K562 (cell line): ENCODE measurements at regions not wholly inside any gene's neighbourhood (a gene's known extent, or its start where the extent isn't known, plus 50 kb on each side); places are given as distances from the start of the nearest gene placed in this dataset.

ENCODE experiments used
- ATAC-seq: fragments of 200-7000 bp; cut with Tn5 transposase; 3 replicates; pipeline ENCODE4 v1.9.1; 2020; ENCODE audit warnings: moderate library complexity
- BruUV-seq: library from RNA; stranded (reverse); fragments of 400-500 nt; replicated peaks from 2 replicates; lab custom pipeline; 2021; lab: Mats Ljungman, UMichigan
- CTCF ChIA-PET: fragments of 300-600 bp; formaldehyde crosslinking; extraction: SDS; loops from one replicate; lab custom pipeline; 2021; ENCODE audit warnings: low intra/inter-chr PET ratio; lab: Yijun Ruan, JAX
- POLR2A ChIA-PET: fragments of 300-600, 350-650 bp; sonication (Branson Sonifier 250); formaldehyde crosslinking; extraction: SDS; loops from one replicate; lab custom pipeline; 2021; ENCODE audit warnings: antibody characterized with exemption, inconsistent platforms; lab: Yijun Ruan, JAX
- DNase-seq, 4 experiments: peaks; one replicate each; pipeline versions ENCODE4 v3.0.0 to v3.0.0-alpha.2; 2011 to 2018; ENCODE audit warnings: low spot score in 3 of 4, mixed read lengths in 3 of 4; ENCODE audit errors: extremely low read depth in 1 of 4
- FAIRE-seq: peaks from 2 replicates; lab custom pipeline; 2011; peaks lifted over from hg19 to GRCh38; lab: Jason Lieb, UNC
- H2AFZ ChIP-seq: 2 replicates; pipeline ENCODE4 v1.6.0; 2011; ENCODE audit warnings: low read depth, low read length, control low read depth, inconsistent platforms
- H3K27ac ChIP-seq: fragments of 200-600 bp; 3 replicates; pipeline ENCODE4 v1.8.0; 2011; ENCODE audit warnings: low read depth, mild to moderate bottlenecking, control low read depth, inconsistent platforms, low read length, moderate library complexity, mixed read lengths; ENCODE audit errors: extremely low read depth
- H3K27me3 ChIP-seq, 2 experiments: fragments of 300-600 bp in 1 of 2; 2 replicates in 1 of 2; 3 replicates in 1 of 2; pipeline versions ENCODE4 v1.6.0 to v1.8.0; 2011; ENCODE audit warnings: inconsistent platforms in 2 of 2, low read length in 2 of 2, mild to moderate bottlenecking in 1 of 2, mixed read lengths in 1 of 2, moderate library complexity in 1 of 2; ENCODE audit not compliant: control insufficient read depth in 2 of 2, insufficient read depth in 2 of 2
- H3K36me3 ChIP-seq: fragments of 300-600 bp; 3 replicates; pipeline ENCODE4 v1.8.0; 2011; ENCODE audit warnings: mild to moderate bottlenecking, low read length, inconsistent platforms; ENCODE audit not compliant: control insufficient read depth, insufficient read depth
- H3K4me1 ChIP-seq, 2 experiments: fragments of 200-600 bp in 1 of 2; replicated peaks in 1 of 2; 2 replicates in 1 of 2; 3 replicates in 1 of 2; pipeline versions ENCODE4 v1.5.1 to v1.8.0; 2011; ENCODE audit warnings: inconsistent platforms in 2 of 2, low read length in 2 of 2, mild to moderate bottlenecking in 1 of 2, mixed read lengths in 1 of 2, moderate library complexity in 1 of 2; ENCODE audit not compliant: control insufficient read depth in 2 of 2, insufficient read depth in 2 of 2
- H3K4me2 ChIP-seq: 2 replicates; pipeline ENCODE4 v1.6.1; 2011; ENCODE audit warnings: low read length, control low read depth, inconsistent platforms, mixed read lengths; ENCODE audit not compliant: insufficient read depth
- H3K4me3 ChIP-seq: fragments of 200-600 bp; sonication (generic), shearing (Covaris generic); 2 replicates; pipeline ENCODE4 v1.5.1; 2016; ENCODE audit warnings: control low read depth, inconsistent platforms
- H3K79me2 ChIP-seq: fragments of 200-600 bp; 3 replicates; pipeline ENCODE4 v1.8.0; 2011; ENCODE audit warnings: low read length, inconsistent platforms; ENCODE audit not compliant: control insufficient read depth, insufficient read depth
- H3K9ac ChIP-seq, 2 experiments: 2 replicates each; pipeline versions ENCODE4 v1.6.0 to v1.6.1; 2011; ENCODE audit warnings: low read depth in 2 of 2, low read length in 2 of 2, control low read depth in 1 of 2, inconsistent platforms in 1 of 2, mild to moderate bottlenecking in 1 of 2, mixed read lengths in 1 of 2; ENCODE audit not compliant: insufficient read depth in 1 of 2
- H3K9me1 ChIP-seq: one replicate; pipeline ENCODE4 v1.6.0; 2011; ENCODE audit warnings: inconsistent platforms, mild to moderate bottlenecking, low read length, moderate library complexity; ENCODE audit not compliant: control insufficient read depth, insufficient read depth
- H3K9me3 ChIP-seq: replicated peaks from 2 replicates; pipeline ENCODE4 v1.5.1; 2011; ENCODE audit warnings: low read depth, low read length, inconsistent platforms; ENCODE audit not compliant: control insufficient read depth, insufficient read depth
- H4K20me1 ChIP-seq: replicated peaks from 2 replicates; pipeline ENCODE4 v1.6.1; 2011; ENCODE audit warnings: low read length, inconsistent platforms, mixed read lengths; ENCODE audit not compliant: control insufficient read depth, insufficient read depth
- BRD9 ChIP-seq: fragments of 450-650 bp; IDR thresholded peaks from 2 replicates; pipeline ENCODE4 v1.6.1; 2018; ENCODE audit warnings: low read depth; ENCODE audit not compliant: partially characterized antibody
- CCNT2 ChIP-seq: IDR thresholded peaks from 2 replicates; pipeline ENCODE4 v1.6.1; 2011; ENCODE audit warnings: borderline replicate concordance, low read depth, mild to moderate bottlenecking, moderate library complexity, mixed read lengths, low read length; ENCODE audit not compliant: insufficient read length; ENCODE audit errors: extremely low read depth
- COPS2 ChIP-seq: fragments of 450-650 bp; conservative IDR thresholded peaks from 2 replicates; pipeline ENCODE4 v1.6.1; 2016; ENCODE audit warnings: mild to moderate bottlenecking, moderate library complexity
- E2F6 ChIP-seq, 2 experiments: IDR thresholded peaks; 2 replicates each; pipeline ENCODE4 v1.6.1; 2011; ENCODE audit warnings: borderline replicate concordance in 1 of 2, control low read depth in 1 of 2, low read depth in 1 of 2, low read length in 1 of 2, mild to moderate bottlenecking in 1 of 2, mixed read lengths in 1 of 2, moderate library complexity in 1 of 2; ENCODE audit not compliant: insufficient read depth in 1 of 2, insufficient read length in 1 of 2, poor library complexity in 1 of 2, severe bottlenecking in 1 of 2; ENCODE audit errors: extremely low read depth in 1 of 2
- HDAC2 ChIP-seq: fragments of 450-650 bp; IDR thresholded peaks from 2 replicates; pipeline ENCODE4 v1.6.1; 2016; ENCODE audit warnings: mild to moderate bottlenecking
- HNRNPH1 ChIP-seq: fragments of 200-400 bp; formaldehyde crosslinking; optimal IDR thresholded peaks from 2 replicates; pipeline ENCODE3; 2017; ENCODE audit warnings: low read depth, mild to moderate bottlenecking, low read length, moderate library complexity
- NCOA2 ChIP-seq, 2 experiments: fragments of 450-650 bp; IDR thresholded peaks; 2 replicates each; pipeline ENCODE4 v1.6.1; 2018; ENCODE audit warnings: mild to moderate bottlenecking in 2 of 2, moderate library complexity in 1 of 2; ENCODE audit not compliant: partially characterized antibody in 2 of 2
- TAF15 ChIP-seq: fragments of 200-400 bp; formaldehyde crosslinking; IDR thresholded peaks from 2 replicates; pipeline ENCODE4 v1.6.1; 2017; ENCODE audit warnings: mild to moderate bottlenecking, low read depth, low read length, moderate library complexity
- ZHX1 ChIP-seq: fragments of 150-350 bp; conservative IDR thresholded peaks from 2 replicates; pipeline ENCODE4 v1.6.1; 2014; ENCODE audit warnings: low read length
- ZNF318 ChIP-seq, 2 experiments: fragments of 450-650 bp; IDR thresholded peaks; 2 replicates each; pipeline ENCODE4 v1.6.1; 2016; ENCODE audit warnings: mild to moderate bottlenecking in 2 of 2, borderline replicate concordance in 1 of 2, low read depth in 1 of 2, moderate library complexity in 1 of 2
- WGBS: fragments of 100-300 bp; shearing (Covaris generic); methylation state at CpG from one replicate; pipeline ENCODE4 v1.1.6; 2016; ENCODE audit warnings: low coverage, mixed read lengths; ENCODE audit not compliant: insufficient coverage; ENCODE audit errors: missing lambda C conversion rate; 5-methylcytosine and 5-hydroxymethylcytosine counted together
- in situ Hi-C: fragments of 300-500 bp; cut with MboI; formaldehyde crosslinking; loops from 4 replicates; pipeline ENCODE4 v1.15.0; 2018; ENCODE audit warnings: inconsistent platforms, mixed read lengths
- intact Hi-C: fragments of 100-400 bp; cut with micrococcal nuclease; formaldehyde crosslinking; loops from 2 replicates; pipeline ENCODE4 v1.14.2; 2022

GRCh38 chr1:221902961-221903360 is 161.1 kb upstream of the DUSP10 start:
- H3K4me1 ChIP-seq: no peaks in the 10 kb centered on the region
- no peak overlapping the region for H3K27ac ChIP-seq
- no peak overlapping the region for H2AFZ ChIP-seq
- in situ Hi-C loops: no loop called here
- no TSS peak for BruUV-seq
- H3K9me1 ChIP-seq: no peaks in the 10 kb centered on the region
- H3K27me3 ChIP-seq: no peaks in the 10 kb centered on the region
- H3K36me3 ChIP-seq: no peaks in the 10 kb centered on the region
- intact Hi-C loops: no loop called here
- no peak for FAIRE-seq
- H3K9me3 ChIP-seq: no peaks in the 10 kb centered on the region
- H3K4me3 ChIP-seq: no peak overlapping the region
- POLR2A ChIA-PET: interaction anchor here (0.7 kb wide), 1 partner anchor 13 kb away, joined by 3 read pairs; no protein-coding TSS in a partner anchor
- CTCF ChIA-PET: no interaction called here
- no peak for ATAC-seq
- DNase-seq: no peak
- whole genome bisulfite sequencing: 6% methylated on average over 7 of the region's 7 CpGs
- H4K20me1 ChIP-seq: no peaks in the 10 kb centered on the region
- no peak overlapping the region for H3K9ac ChIP-seq
- no peaks in the 10 kb centered on the region for H3K79me2 ChIP-seq
- no peak overlapping the region for H3K4me2 ChIP-seq
- TF ChIP-seq TAF15 (no peak), NCOA2 (IDR thresholded peaks at IDR 0.05; ENCODE audit: partially characterized antibody in 2 of 2) (no peak), ZNF318 (IDR thresholded peaks at IDR 0.05; ENCODE audit: borderline replicate concordance in 1 of 2, low read depth in 1 of 2) (no peak), HNRNPH1 (no peak), ZHX1 (no peak), BRD9 (no peak), CCNT2 (no peak), HDAC2 (no peak), COPS2 (no peak), E2F6 (IDR thresholded peaks at IDR 0.05; ENCODE audit: borderline replicate concordance in 1 of 2, extremely low read depth in 1 of 2, insufficient read depth in 1 of 2, insufficient read length in 1 of 2, low read depth in 1 of 2, low read length in 1 of 2, poor library complexity in 1 of 2, severe bottlenecking in 1 of 2) (no peak)
